Kidney (tissue), 13 donors: ENCODE measurements at regions not wholly inside any gene's neighbourhood (a gene's known extent, or its start where the extent isn't known, plus 50 kb on each side); places are given as distances from the start of the nearest gene placed in this dataset.
"Not testable (repeated sequence)": the region's sequence is repeated elsewhere in the genome, so short reads cannot be mapped to it uniquely, and the experiment has no call there.

Experiments
- DNase-seq, 5 donors: peaks; one replicate each; pipeline ENCODE4 v3.0.0-alpha.2; 2013 to 2020
- FAIRE-seq: peaks from 2 replicates; lab custom pipeline; 2012; peaks lifted over from hg19 to GRCh38; lab: Jason Lieb, UNC
- H3K27ac ChIP-seq, 2 donors: one replicate each; pipeline ENCODE4 v1.7.0; 2013; ENCODE audit warnings: low read depth in 2 of 2, low read length in 2 of 2, inconsistent platforms in 1 of 2
- H3K27me3 ChIP-seq: one replicate; pipeline ENCODE4 v1.7.1; 2013; ENCODE audit warnings: low read length, inconsistent platforms; ENCODE audit not compliant: control insufficient read depth, insufficient read depth
- H3K36me3 ChIP-seq, 3 donors: one replicate each; pipeline versions ENCODE4 v1.7.0 to v1.7.1; 2013; ENCODE audit warnings: low read length in 3 of 3, control low read depth in 1 of 3, inconsistent platforms in 1 of 3; ENCODE audit not compliant: insufficient read depth in 3 of 3, control insufficient read depth in 2 of 3
- H3K4me1 ChIP-seq, 3 donors: one replicate each; pipeline versions ENCODE4 v1.7.0 to v1.7.1; 2013; ENCODE audit warnings: low read length in 3 of 3, inconsistent platforms in 1 of 3, low read depth in 1 of 3; ENCODE audit not compliant: control insufficient read depth in 2 of 3, insufficient read depth in 2 of 3
- H3K4me3 ChIP-seq, 3 donors: one replicate each; pipeline versions ENCODE4 v1.7.0 to v1.8.1; 2013; ENCODE audit warnings: low read length in 3 of 3, control low read depth in 1 of 3, inconsistent platforms in 1 of 3
- H3K9ac ChIP-seq, 3 donors: one replicate each; pipeline versions ENCODE4 v1.7.0 to v1.7.1; 2013; ENCODE audit warnings: low read length in 3 of 3, control low read depth in 1 of 3, inconsistent platforms in 1 of 3
- H3K9me3 ChIP-seq, 3 donors: one replicate each; pipeline versions ENCODE4 v1.7.0 to v1.7.1; 2013; ENCODE audit warnings: low read length in 3 of 3, control low read depth in 1 of 3, inconsistent platforms in 1 of 3; ENCODE audit not compliant: control insufficient read depth in 2 of 3, insufficient read depth in 1 of 3
- intact Hi-C: fragments of 100-400 bp; cut with DNase I; formaldehyde crosslinking; loops from one replicate; pipeline ENCODE4 v1.11.1; 2022
- TF ChIP-seq, protein P1 (sequence below): IDR thresholded peaks from 3 replicates; pipeline ENCODE4 v1.5.1; 2012; ENCODE audit warnings: mild to moderate bottlenecking, moderate library complexity, borderline replicate concordance; ENCODE audit not compliant: insufficient read depth; ENCODE audit errors: extremely low read depth
- donor health status: control.
- donor health status: control.
- donor health status: control.
- donor health status: control.
- donor health status: control.
- donor health status: DM: yes; HTN: yes; CAD: no.
- donor health status: Normal renal cell carcinoma (clear cell type).

DNA sequence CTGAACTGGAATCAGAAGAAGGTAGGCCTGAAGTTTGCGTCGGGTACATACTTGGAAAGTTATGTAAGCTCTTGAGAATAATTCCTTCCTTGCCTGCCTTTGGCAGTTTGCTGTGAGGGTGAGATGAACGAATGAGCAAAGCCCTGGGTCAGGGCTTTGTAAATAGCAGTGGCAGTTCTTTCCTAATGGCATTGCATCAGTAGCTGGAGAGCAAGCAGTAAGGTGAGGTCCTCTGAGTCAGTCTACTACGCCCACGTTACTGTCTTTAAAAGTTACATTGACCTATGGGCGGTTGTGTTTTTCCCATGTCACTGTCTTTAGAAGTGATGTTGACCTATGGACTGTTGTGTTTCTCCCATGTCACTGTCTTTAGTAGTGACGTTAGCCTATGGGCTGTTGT, 179.1 kb upstream of the E2F8 start:
- FAIRE-seq = no peak
- DNase-seq = no peak
- intact Hi-C loops = no loop called here
- no peaks in the 10 kb centered on the region for H3K36me3 ChIP-seq
- H3K4me3 ChIP-seq = no peak overlapping the region
- peaks cover 0 to 5% (median 0%) of the 10 kb centered on the region in 3 donors for H3K4me1 ChIP-seq
- TF ChIP-seq, protein P1, sequence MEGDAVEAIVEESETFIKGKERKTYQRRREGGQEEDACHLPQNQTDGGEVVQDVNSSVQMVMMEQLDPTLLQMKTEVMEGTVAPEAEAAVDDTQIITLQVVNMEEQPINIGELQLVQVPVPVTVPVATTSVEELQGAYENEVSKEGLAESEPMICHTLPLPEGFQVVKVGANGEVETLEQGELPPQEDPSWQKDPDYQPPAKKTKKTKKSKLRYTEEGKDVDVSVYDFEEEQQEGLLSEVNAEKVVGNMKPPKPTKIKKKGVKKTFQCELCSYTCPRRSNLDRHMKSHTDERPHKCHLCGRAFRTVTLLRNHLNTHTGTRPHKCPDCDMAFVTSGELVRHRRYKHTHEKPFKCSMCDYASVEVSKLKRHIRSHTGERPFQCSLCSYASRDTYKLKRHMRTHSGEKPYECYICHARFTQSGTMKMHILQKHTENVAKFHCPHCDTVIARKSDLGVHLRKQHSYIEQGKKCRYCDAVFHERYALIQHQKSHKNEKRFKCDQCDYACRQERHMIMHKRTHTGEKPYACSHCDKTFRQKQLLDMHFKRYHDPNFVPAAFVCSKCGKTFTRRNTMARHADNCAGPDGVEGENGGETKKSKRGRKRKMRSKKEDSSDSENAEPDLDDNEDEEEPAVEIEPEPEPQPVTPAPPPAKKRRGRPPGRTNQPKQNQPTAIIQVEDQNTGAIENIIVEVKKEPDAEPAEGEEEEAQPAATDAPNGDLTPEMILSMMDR = no peak
- H3K9me3 ChIP-seq = no peaks in the 10 kb centered on the region
- no peak overlapping the region for H3K27ac ChIP-seq
- H3K9ac ChIP-seq = no peak overlapping the region
- H3K27me3 ChIP-seq = no peaks in the 10 kb centered on the region

DNA sequence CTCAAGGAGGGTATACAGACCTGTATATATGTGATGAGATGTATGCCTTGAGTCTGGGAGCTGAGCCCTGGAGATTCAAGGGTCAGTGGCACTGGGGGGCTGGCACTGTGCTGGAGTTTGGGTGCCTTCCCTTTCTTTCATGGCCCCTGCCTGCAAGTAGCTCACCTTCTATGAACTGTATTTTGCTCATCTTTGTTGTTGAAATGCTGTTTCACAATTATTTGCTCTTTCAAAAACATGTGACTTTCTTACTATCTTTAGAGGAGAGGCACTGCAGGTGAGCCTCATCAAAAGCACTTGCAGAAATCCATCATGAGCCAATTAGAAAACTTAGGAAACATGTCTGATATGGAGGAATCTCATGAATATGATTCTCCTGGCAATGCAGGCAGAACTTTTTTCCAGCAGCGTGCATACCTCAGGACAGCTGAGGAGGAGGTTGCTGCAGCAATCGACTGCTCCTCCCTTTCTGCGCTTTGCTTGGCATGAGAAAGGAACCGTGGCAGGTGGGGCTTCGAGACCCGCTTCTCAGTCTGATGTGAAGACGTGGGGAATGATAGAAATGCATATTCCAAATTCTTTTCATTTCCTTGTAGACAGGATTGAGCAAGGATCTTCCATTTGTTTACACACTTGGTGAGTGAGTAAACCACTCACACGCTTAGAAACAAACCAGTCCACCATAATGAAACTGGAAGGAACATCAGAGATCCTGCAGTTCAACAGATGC, 178.4 kb upstream of the E2F8 start:
- H3K36me3 ChIP-seq = no peaks in the 10 kb centered on the region
- H3K4me3 ChIP-seq = no peak overlapping the region
- DNase-seq (no peak), FAIRE-seq (no peak)
- peaks cover 0 to 5% (median 0%) of the 10 kb centered on the region in 3 donors for H3K4me1 ChIP-seq
- H3K27ac ChIP-seq = no peak overlapping the region
- no peaks in the 10 kb centered on the region for H3K27me3 ChIP-seq
- TF ChIP-seq, protein P1 = no peak
- H3K9ac ChIP-seq = no peak overlapping the region
- H3K9me3 ChIP-seq = no peaks in the 10 kb centered on the region
- intact Hi-C loops = no loop called here

DNA sequence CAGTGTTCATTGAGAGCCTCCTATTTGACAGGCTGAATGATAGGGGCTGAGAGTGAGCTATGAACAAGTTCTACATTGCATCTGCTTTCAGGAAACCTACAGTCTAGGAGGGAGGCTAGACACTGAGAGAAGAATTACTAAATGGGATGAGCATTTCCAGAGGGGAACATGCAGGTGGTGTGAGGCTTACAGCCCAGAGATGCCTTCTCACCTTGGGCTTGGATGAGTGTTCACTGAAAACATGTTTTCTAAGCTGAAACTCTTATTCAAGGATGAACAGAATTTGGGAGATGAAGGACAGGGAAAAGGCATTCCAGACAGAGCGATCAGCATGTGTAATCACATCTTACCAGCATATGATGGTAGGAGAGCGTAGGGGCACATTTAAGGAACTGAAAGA, 177.5 kb upstream of the E2F8 start:
- Histone ChIP-seq H3K36me3 (no peaks in the 10 kb centered on the region), H3K9me3 (no peaks in the 10 kb centered on the region), H3K4me1 (peaks cover 0 to 5% (median 0%) of the 10 kb centered on the region in 3 donors), H3K27me3 (no peaks in the 10 kb centered on the region), H3K4me3 (no peak overlapping the region), H3K9ac (no peak overlapping the region), H3K27ac (no peak overlapping the region)
- FAIRE-seq (no peak), DNase-seq (no peak)
- TF ChIP-seq, protein P1 = no peak
- intact Hi-C loops = no loop called here

DNA sequence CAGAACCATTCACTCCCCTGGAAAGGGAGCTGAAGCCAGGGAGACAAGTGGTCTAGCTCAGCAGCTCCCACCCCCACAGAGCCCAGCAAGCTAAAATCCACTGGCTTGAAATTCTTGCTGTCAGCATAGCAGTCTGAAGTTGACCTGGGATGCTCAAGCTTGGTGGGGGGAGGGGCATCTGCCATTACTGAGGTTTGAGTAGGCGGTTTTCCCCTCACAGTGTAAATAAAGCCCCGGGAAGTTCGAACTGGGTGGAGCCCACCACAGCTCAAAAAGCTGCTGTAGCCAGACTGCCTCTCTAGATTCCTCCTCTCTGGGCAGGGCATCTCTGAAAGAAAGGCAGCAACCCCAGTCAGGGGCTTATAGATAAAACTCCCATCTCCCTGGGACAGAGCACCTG, 171.3 kb upstream of the E2F8 start:
- not testable (repeated sequence) for FAIRE-seq

More for the DNA sequence above, 171.3 kb upstream of the E2F8 start:
- intact Hi-C loops, H3K9me3 ChIP-seq, H3K4me3 ChIP-seq, DNase-seq, H3K9ac ChIP-seq, H3K36me3 ChIP-seq, H3K27me3 ChIP-seq, H3K27ac ChIP-seq, H3K4me1 ChIP-seq: not testable (repeated sequence)
